ENCODE measurements at regions not wholly inside any gene's neighbourhood (a gene's known extent, or its start where the extent isn't known, plus 50 kb on each side); places are given as distances from the start of the nearest gene placed in this dataset.

DNA sequence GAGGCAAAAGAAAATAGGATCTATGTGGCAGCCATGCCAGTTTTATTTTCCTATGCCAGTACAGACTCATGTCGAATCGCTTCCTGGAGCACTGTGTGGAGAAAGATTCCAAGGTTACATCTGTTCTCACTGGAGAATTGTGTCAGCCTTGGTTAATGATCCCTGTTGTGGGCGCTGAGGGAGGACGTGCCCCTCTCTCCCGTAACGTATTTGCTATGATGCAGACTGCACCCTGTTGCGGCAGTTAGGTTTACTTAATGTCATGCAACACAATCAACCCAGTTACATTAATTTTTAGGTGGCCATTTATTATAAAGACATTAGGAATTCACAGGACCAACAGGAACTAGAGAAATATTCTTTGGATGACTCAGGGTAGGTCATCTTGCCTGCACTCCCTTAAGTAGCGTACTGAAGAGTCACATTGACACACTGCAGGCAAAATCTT, 892.9 kb downstream of the EFNB2 start:
- TF ChIP-seq, protein P1, sequence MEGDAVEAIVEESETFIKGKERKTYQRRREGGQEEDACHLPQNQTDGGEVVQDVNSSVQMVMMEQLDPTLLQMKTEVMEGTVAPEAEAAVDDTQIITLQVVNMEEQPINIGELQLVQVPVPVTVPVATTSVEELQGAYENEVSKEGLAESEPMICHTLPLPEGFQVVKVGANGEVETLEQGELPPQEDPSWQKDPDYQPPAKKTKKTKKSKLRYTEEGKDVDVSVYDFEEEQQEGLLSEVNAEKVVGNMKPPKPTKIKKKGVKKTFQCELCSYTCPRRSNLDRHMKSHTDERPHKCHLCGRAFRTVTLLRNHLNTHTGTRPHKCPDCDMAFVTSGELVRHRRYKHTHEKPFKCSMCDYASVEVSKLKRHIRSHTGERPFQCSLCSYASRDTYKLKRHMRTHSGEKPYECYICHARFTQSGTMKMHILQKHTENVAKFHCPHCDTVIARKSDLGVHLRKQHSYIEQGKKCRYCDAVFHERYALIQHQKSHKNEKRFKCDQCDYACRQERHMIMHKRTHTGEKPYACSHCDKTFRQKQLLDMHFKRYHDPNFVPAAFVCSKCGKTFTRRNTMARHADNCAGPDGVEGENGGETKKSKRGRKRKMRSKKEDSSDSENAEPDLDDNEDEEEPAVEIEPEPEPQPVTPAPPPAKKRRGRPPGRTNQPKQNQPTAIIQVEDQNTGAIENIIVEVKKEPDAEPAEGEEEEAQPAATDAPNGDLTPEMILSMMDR (IDR thresholded peaks at IDR 0.05), result no peak
- no peak for TF ChIP-seq POLR2A (IDR thresholded peaks at IDR 0.05)
